ENCODE measurements at regions not wholly inside any gene's neighbourhood (a gene's known extent, or its start where the extent isn't known, plus 50 kb on each side); places are given as distances from the start of the nearest gene placed in this dataset.

DNA sequence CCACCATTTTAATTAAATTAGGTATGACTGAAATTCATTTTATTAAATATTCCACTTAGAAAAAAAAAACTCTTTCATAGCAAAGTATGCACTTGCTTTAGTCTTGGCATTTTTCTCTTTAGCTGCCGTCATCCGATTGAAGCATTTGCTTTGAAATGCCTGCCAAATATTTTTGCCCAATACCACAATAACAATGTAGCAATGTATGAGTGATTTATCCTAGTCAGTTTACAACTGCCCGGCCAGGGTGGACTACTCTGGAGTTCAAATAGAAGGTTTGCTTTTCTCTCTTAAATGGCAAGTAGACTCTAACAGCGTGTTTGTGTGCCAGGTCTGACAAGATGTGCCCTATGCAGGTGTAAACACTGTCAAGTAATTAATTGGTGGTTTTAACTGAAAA, 675.3 kb upstream of the SGCG start:
- TF ChIP-seq, protein P1, sequence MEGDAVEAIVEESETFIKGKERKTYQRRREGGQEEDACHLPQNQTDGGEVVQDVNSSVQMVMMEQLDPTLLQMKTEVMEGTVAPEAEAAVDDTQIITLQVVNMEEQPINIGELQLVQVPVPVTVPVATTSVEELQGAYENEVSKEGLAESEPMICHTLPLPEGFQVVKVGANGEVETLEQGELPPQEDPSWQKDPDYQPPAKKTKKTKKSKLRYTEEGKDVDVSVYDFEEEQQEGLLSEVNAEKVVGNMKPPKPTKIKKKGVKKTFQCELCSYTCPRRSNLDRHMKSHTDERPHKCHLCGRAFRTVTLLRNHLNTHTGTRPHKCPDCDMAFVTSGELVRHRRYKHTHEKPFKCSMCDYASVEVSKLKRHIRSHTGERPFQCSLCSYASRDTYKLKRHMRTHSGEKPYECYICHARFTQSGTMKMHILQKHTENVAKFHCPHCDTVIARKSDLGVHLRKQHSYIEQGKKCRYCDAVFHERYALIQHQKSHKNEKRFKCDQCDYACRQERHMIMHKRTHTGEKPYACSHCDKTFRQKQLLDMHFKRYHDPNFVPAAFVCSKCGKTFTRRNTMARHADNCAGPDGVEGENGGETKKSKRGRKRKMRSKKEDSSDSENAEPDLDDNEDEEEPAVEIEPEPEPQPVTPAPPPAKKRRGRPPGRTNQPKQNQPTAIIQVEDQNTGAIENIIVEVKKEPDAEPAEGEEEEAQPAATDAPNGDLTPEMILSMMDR (IDR thresholded peaks at IDR 0.05; ENCODE audit: insufficient read depth, low read depth, low read length), result no peak
- Histone ChIP-seq H3K4me3 (ENCODE audit: low read depth, low read length) (no peak overlapping the region), H3K27me3 (ENCODE audit: control insufficient read depth, insufficient read depth, low read length) (no peaks in the 10 kb centered on the region), H3K36me3 (ENCODE audit: control insufficient read depth, insufficient read depth, low read length) (no peaks in the 10 kb centered on the region)
- DNase-seq (ENCODE audit: low read depth), result no peak
- ChIA-PET CTCF (no interaction called here), POLR2A (no interaction called here)

DNA sequence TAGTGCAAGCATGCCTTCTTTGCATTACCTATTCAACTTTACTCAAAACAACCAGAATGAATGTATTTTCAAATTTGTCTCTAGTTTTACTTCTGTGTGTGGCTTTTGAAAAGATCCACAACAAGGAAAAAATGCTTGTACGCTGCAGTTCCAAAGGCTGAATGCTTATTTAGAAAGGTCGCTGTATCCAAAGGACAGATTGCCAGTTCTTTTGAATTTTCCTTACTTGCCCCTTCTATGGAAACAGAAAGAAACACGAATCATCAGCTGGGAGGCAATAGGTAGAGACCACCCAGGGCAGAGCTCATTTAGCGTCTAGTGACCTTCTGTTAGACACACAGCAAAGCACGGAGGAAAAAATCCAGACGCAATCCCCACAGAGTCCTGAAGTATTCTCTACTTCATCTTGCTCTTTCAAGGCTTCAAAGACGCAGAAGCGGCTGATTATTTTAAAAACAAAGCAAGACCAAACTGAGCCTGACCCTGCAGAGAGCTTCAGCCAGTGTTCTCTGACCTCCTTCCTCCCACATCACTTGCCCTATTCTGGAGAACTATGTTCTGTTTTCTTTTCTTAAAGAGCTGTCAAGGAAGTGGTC, 674.6 kb upstream of the SGCG start:
- no peak overlapping the region for H3K4me3 ChIP-seq (ENCODE audit: low read depth, low read length)
- TF ChIP-seq, protein P1 (IDR thresholded peaks at IDR 0.05; ENCODE audit: insufficient read depth, low read depth, low read length), result no peak
- DNase-seq (ENCODE audit: low read depth), result no peak
- H3K27me3 ChIP-seq (ENCODE audit: control insufficient read depth, insufficient read depth, low read length), result no peaks in the 10 kb centered on the region
- POLR2A ChIA-PET, result no interaction called here
- CTCF ChIA-PET, result no interaction called here
- no peaks in the 10 kb centered on the region for H3K36me3 ChIP-seq (ENCODE audit: control insufficient read depth, insufficient read depth, low read length)

DNA sequence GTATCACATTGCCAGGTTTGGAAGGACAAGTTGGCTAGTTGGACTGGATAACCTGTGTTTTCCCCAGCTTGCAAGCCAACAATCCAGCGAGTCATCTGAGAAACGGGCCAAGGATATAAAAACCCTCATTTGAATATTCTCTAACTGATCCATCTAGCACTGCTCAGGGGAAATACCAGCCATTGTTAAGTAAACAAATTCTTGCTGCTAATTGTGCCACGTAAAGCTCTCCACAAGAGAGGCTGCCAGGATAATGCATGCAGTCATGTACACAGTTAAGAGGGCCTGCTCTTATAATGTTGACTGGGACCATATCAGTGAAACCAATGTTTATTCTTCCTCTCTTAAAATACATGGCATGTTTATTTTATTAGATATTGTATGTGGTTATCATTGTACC, 663.2 kb upstream of the SGCG start:
- Histone ChIP-seq H3K4me3 (ENCODE audit: low read depth, low read length) (no peak overlapping the region), H3K36me3 (ENCODE audit: control insufficient read depth, insufficient read depth, low read length) (no peaks in the 10 kb centered on the region), H3K27me3 (ENCODE audit: control insufficient read depth, insufficient read depth, low read length) (no peaks in the 10 kb centered on the region)
- no peak for DNase-seq (ENCODE audit: low read depth)
- CTCF ChIA-PET, result no interaction called here
- POLR2A ChIA-PET, result no interaction called here
- TF ChIP-seq, protein P1 (IDR thresholded peaks at IDR 0.05; ENCODE audit: insufficient read depth, low read depth, low read length), result no peak

DNA sequence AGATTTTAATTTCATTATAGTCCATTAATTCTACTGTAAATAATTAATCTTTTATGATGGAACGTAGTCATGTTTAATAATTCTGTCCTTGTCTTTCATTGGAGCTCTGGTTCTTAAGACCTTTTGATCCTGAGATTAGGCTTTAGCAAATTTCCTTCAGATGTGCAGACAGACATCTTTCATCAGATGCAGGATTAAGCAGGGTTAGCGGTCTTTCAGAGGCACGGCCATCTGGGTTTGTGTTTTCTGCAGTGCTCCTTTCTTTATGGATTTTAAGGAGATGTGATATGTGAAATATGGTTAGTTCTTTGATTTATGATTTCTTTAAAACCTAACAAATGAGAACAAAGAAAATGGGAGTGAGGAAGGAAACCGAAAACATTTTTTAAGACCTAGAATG, 643.9 kb upstream of the SGCG start:
- Histone ChIP-seq H3K27me3 (ENCODE audit: control insufficient read depth, insufficient read depth, low read length) (no peaks in the 10 kb centered on the region), H3K4me3 (ENCODE audit: low read depth, low read length) (no peak overlapping the region), H3K36me3 (ENCODE audit: control insufficient read depth, insufficient read depth, low read length) (no peaks in the 10 kb centered on the region)
- POLR2A ChIA-PET, result no interaction called here
- TF ChIP-seq, protein P1 (IDR thresholded peaks at IDR 0.05; ENCODE audit: insufficient read depth, low read depth, low read length), result no peak
- DNase-seq (ENCODE audit: low read depth), result no peak
- CTCF ChIA-PET, result no interaction called here

DNA sequence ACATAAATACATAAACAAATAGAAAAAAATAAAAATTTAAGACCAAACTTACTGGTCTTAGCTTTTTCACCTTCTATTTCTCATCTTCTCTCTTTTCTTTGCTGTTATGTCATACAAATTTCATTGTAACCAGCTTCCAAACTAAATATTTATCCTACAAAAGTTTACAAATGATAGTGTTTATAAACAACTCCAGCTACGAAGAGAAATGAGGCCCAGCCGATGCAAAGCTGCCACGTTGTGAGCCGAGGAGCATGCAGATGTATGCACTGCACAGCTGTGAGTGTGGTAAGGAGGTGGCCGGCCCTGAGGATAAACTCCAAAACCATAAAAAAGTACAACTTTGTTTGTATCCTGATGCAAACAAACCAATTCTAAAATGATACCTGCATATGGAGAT, 642.4 kb upstream of the SGCG start:
- POLR2A ChIA-PET, result no interaction called here
- no peaks in the 10 kb centered on the region for H3K27me3 ChIP-seq (ENCODE audit: control insufficient read depth, insufficient read depth, low read length)
- TF ChIP-seq, protein P1 (IDR thresholded peaks at IDR 0.05; ENCODE audit: insufficient read depth, low read depth, low read length), result no peak
- H3K36me3 ChIP-seq (ENCODE audit: control insufficient read depth, insufficient read depth, low read length), result no peaks in the 10 kb centered on the region
- H3K4me3 ChIP-seq (ENCODE audit: low read depth, low read length), result no peak overlapping the region
- CTCF ChIA-PET, result no interaction called here
- no peak for DNase-seq (ENCODE audit: low read depth)

Data from BJ (cell line).